Breast epithelium (tissue), 3 donors: ENCODE measurements at regions not wholly inside any gene's neighbourhood (a gene's known extent, or its start where the extent isn't known, plus 50 kb on each side); places are given as distances from the start of the nearest gene placed in this dataset.

Source experiments
- POLR2A ChIP-seq: fragments of 450-650 bp; IDR thresholded peaks from one replicate; pipeline ENCODE4 v1.6.1; 2016; ENCODE audit warnings: antibody characterized with exemption, mild to moderate bottlenecking, moderate library complexity
- POLR2AphosphoS5 ChIP-seq, 3 donors: sonication (generic); formaldehyde crosslinking; IDR thresholded peaks; one replicate each; pipeline ENCODE4 v1.6.1; 2017; ENCODE audit warnings: antibody characterized with exemption in 3 of 3
- TF ChIP-seq, protein P1 (sequence below), 3 donors: fragments of 450-650 bp; IDR thresholded peaks; one replicate each; pipeline ENCODE4 v1.5.1; 2016 to 2017; ENCODE audit warnings: antibody characterized with exemption in 3 of 3, mild to moderate bottlenecking in 3 of 3, moderate library complexity in 3 of 3

DNA sequence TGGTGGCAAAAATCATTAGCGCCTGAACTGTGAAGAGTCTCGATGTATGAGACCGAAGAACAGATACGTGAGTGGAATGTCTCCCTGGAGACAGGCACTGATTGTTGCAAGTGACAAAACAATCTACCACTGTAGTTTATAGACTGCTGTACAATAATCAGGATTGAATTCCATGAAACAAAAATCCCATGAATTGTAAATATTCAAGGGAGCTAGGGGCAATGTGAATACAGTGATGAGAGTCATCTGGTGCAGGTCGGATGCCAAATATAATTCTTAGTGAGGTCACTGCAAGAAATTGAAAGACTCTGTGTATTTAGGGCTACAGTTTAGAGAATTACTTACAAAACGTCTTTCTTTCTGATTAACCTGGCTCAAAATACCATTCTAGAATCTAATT lies 594.4 kb upstream of the VSTM2A start:
- TF ChIP-seq, protein P1, sequence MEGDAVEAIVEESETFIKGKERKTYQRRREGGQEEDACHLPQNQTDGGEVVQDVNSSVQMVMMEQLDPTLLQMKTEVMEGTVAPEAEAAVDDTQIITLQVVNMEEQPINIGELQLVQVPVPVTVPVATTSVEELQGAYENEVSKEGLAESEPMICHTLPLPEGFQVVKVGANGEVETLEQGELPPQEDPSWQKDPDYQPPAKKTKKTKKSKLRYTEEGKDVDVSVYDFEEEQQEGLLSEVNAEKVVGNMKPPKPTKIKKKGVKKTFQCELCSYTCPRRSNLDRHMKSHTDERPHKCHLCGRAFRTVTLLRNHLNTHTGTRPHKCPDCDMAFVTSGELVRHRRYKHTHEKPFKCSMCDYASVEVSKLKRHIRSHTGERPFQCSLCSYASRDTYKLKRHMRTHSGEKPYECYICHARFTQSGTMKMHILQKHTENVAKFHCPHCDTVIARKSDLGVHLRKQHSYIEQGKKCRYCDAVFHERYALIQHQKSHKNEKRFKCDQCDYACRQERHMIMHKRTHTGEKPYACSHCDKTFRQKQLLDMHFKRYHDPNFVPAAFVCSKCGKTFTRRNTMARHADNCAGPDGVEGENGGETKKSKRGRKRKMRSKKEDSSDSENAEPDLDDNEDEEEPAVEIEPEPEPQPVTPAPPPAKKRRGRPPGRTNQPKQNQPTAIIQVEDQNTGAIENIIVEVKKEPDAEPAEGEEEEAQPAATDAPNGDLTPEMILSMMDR (IDR thresholded peaks at IDR 0.05), result no peak
- TF ChIP-seq POLR2A, result no peak
- TF ChIP-seq POLR2AphosphoS5 (IDR thresholded peaks at IDR 0.05), result no peak
